ENCODE measurements at regions not wholly inside any gene's neighbourhood (a gene's known extent, or its start where the extent isn't known, plus 50 kb on each side); places are given as distances from the start of the nearest gene placed in this dataset.

- Histone ChIP-seq H3K4me3 (no peak overlapping the region), H2AFZ (no peak overlapping the region), H3K36me3 (ENCODE audit: low read depth) (no peaks in the 10 kb centered on the region), H3K79me2 (ENCODE audit: low read depth) (no peaks in the 10 kb centered on the region), H3K4me1 (replicated peaks; ENCODE audit: insufficient read depth) (no peaks in the 10 kb centered on the region), H3K9me2 (ENCODE audit: insufficient read depth) (no peaks in the 10 kb centered on the region), H3K27me3 (ENCODE audit: insufficient read depth, low read depth) (peaks cover 83% of the 10 kb centered on the region), H3F3A (ENCODE audit: insufficient read depth, low read depth) (no peaks in the 10 kb centered on the region), H3K27ac (no peak overlapping the region), H3K4me2 (no peak overlapping the region), H4K20me1 (ENCODE audit: insufficient read depth) (no peaks in the 10 kb centered on the region), H3K9me3 (ENCODE audit: insufficient read depth, low read depth) (no peaks in the 10 kb centered on the region)
- no TSS peak for BruUV-seq (replicated peaks)
- intact Hi-C loops (cut with micrococcal nuclease; ENCODE audit: unreplicated experiment) = no loop called here
- ChIA-PET POLR2A (ENCODE audit: unreplicated experiment) (no interaction called here), CTCF (no interaction called here)
- TF ChIP-seq EZH2 (IDR thresholded peaks at IDR 0.05; ENCODE audit: low read depth) (no peak), CTCF (conservative IDR thresholded peaks at IDR 0.05) (no peak)
- DNase-seq = no peak
These were observed 336.5 kb downstream of the RRAGC start for GRCh38 chr1:38522915-38523567.

- Histone ChIP-seq H3K4me3 (no peak overlapping the region), H4K20me1 (ENCODE audit: insufficient read depth) (no peaks in the 10 kb centered on the region), H3K79me2 (ENCODE audit: low read depth) (no peaks in the 10 kb centered on the region), H3K36me3 (ENCODE audit: low read depth) (no peaks in the 10 kb centered on the region), H3K9me3 (ENCODE audit: insufficient read depth, low read depth) (no peaks in the 10 kb centered on the region), H3F3A (ENCODE audit: insufficient read depth, low read depth) (no peaks in the 10 kb centered on the region), H2AFZ (no peak overlapping the region), H3K27me3 (ENCODE audit: insufficient read depth, low read depth) (peaks cover 52% of the 10 kb centered on the region), H3K4me1 (replicated peaks; ENCODE audit: insufficient read depth) (no peaks in the 10 kb centered on the region), H3K27ac (no peak overlapping the region), H3K4me2 (no peak overlapping the region), H3K9me2 (ENCODE audit: insufficient read depth) (no peaks in the 10 kb centered on the region)
- BruUV-seq (replicated peaks) = no TSS peak
- CTCF ChIA-PET = no interaction called here
- TF ChIP-seq EZH2 (IDR thresholded peaks at IDR 0.05; ENCODE audit: low read depth) = no peak
- TF ChIP-seq CTCF (conservative IDR thresholded peaks at IDR 0.05) = no peak
- no peak for DNase-seq
- POLR2A ChIA-PET (ENCODE audit: unreplicated experiment) = no interaction called here
- intact Hi-C loops (cut with micrococcal nuclease; ENCODE audit: unreplicated experiment) = no loop called here
These were observed 343.0 kb downstream of the RRAGC start for GRCh38 chr1:38516560-38516959.

- Histone ChIP-seq H3F3A (ENCODE audit: insufficient read depth, low read depth) (no peaks in the 10 kb centered on the region), H3K4me1 (replicated peaks; ENCODE audit: insufficient read depth) (no peaks in the 10 kb centered on the region), H3K9me3 (ENCODE audit: insufficient read depth, low read depth) (no peaks in the 10 kb centered on the region), H2AFZ (no peak overlapping the region), H3K9me2 (ENCODE audit: insufficient read depth) (no peaks in the 10 kb centered on the region), H4K20me1 (ENCODE audit: insufficient read depth) (no peaks in the 10 kb centered on the region), H3K27ac (no peak overlapping the region), H3K4me2 (no peak overlapping the region), H3K36me3 (ENCODE audit: low read depth) (no peaks in the 10 kb centered on the region), H3K79me2 (ENCODE audit: low read depth) (no peaks in the 10 kb centered on the region), H3K4me3 (no peak overlapping the region), H3K27me3 (ENCODE audit: insufficient read depth, low read depth) (peaks cover 69% of the 10 kb centered on the region)
- intact Hi-C loops (cut with micrococcal nuclease; ENCODE audit: unreplicated experiment) = no loop called here
- TF ChIP-seq EZH2 (IDR thresholded peaks at IDR 0.05; ENCODE audit: low read depth) (no peak), CTCF (conservative IDR thresholded peaks at IDR 0.05) (no peak)
- no peak for DNase-seq
- ChIA-PET CTCF (no interaction called here), POLR2A (ENCODE audit: unreplicated experiment) (no interaction called here)
- no TSS peak for BruUV-seq (replicated peaks)
These were observed 346.8 kb downstream of the RRAGC start for GRCh38 chr1:38512789-38513188.

Data from PC-9 (cell line).